DND-41 (cell line): ENCODE measurements at regions not wholly inside any gene's neighbourhood (a gene's known extent, or its start where the extent isn't known, plus 50 kb on each side); places are given as distances from the start of the nearest gene placed in this dataset.

Experiments
- CTCF ChIP-seq: IDR thresholded peaks from 2 replicates; pipeline ENCODE4 v1.5.1; 2012; ENCODE audit warnings: borderline replicate concordance, low read length, moderate library complexity, mild to moderate bottlenecking; ENCODE audit not compliant: poor library complexity, severe bottlenecking; ENCODE audit errors: extremely low read depth
- EZH2 ChIP-seq: IDR thresholded peaks from 3 replicates; pipeline ENCODE4 v1.6.1; 2012; ENCODE audit warnings: borderline replicate concordance, low read depth, mild to moderate bottlenecking, moderate library complexity, low read length, inconsistent platforms; ENCODE audit not compliant: severe bottlenecking

GRCh38 chr10:118950997-118951637 is 78.4 kb upstream of the NANOS1 start:
- TF ChIP-seq CTCF (no peak), EZH2 (no peak)
